H9 (cell line): ENCODE measurements at regions not wholly inside any gene's neighbourhood (a gene's known extent, or its start where the extent isn't known, plus 50 kb on each side); places are given as distances from the start of the nearest gene placed in this dataset.

Source experiments
- DNase-seq: peaks from one replicate; pipeline ENCODE4 v3.0.0-alpha.2; 2017
- H2AFZ ChIP-seq: one replicate; pipeline ENCODE4 v1.6.1; 2013; ENCODE audit warnings: mild to moderate bottlenecking, low read length, control low read depth, moderate library complexity
- H2AK5ac ChIP-seq: 2 replicates; pipeline ENCODE4 v1.6.1; 2013; ENCODE audit warnings: low read length, control low read depth, mixed read lengths; ENCODE audit not compliant: insufficient read length
- H2BK120ac ChIP-seq: one replicate; pipeline ENCODE4 v1.6.1; 2013; ENCODE audit warnings: low read depth, mild to moderate bottlenecking, low read length, control low read depth, inconsistent platforms; ENCODE audit not compliant: poor library complexity, severe bottlenecking
- H2BK12ac ChIP-seq: 2 replicates; pipeline ENCODE4 v1.6.1; 2013; ENCODE audit warnings: low read length, control low read depth, mixed read lengths, low read depth; ENCODE audit not compliant: insufficient read length
- H2BK15ac ChIP-seq: 2 replicates; pipeline ENCODE4 v1.6.1; 2013; ENCODE audit warnings: low read depth, low read length, control low read depth
- H2BK20ac ChIP-seq: one replicate; pipeline ENCODE4 v1.6.1; 2013; ENCODE audit warnings: low read depth, mild to moderate bottlenecking, low read length, control low read depth, inconsistent platforms; ENCODE audit not compliant: poor library complexity, severe bottlenecking
- H2BK5ac ChIP-seq: 2 replicates; pipeline ENCODE4 v1.6.1; 2013; ENCODE audit warnings: low read length, control low read depth, mixed read lengths; ENCODE audit not compliant: insufficient read length
- H3K14ac ChIP-seq: 2 replicates; pipeline ENCODE4 v1.6.1; 2013; ENCODE audit warnings: low read length, control low read depth; ENCODE audit not compliant: insufficient read depth
- H3K18ac ChIP-seq: 2 replicates; pipeline ENCODE4 v1.6.1; 2013; ENCODE audit warnings: low read depth, mild to moderate bottlenecking, mixed read lengths, low read length, control low read depth; ENCODE audit not compliant: insufficient read length
- H3K23ac ChIP-seq: 2 replicates; pipeline ENCODE4 v1.6.1; 2013; ENCODE audit warnings: low read length, control low read depth, mixed read lengths, low read depth; ENCODE audit not compliant: insufficient read length
- H3K23me2 ChIP-seq: 2 replicates; pipeline ENCODE4 v1.6.1; 2013; ENCODE audit warnings: low read depth, mild to moderate bottlenecking, mixed read lengths, low read length, control low read depth; ENCODE audit not compliant: insufficient read length, poor library complexity, severe bottlenecking
- H3K27ac ChIP-seq: 2 replicates; pipeline ENCODE4 v1.5.1; 2013; ENCODE audit warnings: low read length, control low read depth, mixed read lengths, low read depth; ENCODE audit not compliant: insufficient read length
- H3K27me3 ChIP-seq: 2 replicates; pipeline ENCODE4 v1.6.1; 2013; ENCODE audit warnings: low read length, control low read depth, inconsistent platforms; ENCODE audit not compliant: insufficient read depth
- H3K4ac ChIP-seq: 2 replicates; pipeline ENCODE4 v1.6.1; 2013; ENCODE audit warnings: low read depth, mild to moderate bottlenecking, control low read depth, inconsistent platforms, low read length, moderate library complexity
- H3K4me1 ChIP-seq: 2 replicates; pipeline ENCODE4 v1.6.1; 2013; ENCODE audit warnings: low read length, control low read depth, inconsistent platforms; ENCODE audit not compliant: insufficient read depth
- H3K4me2 ChIP-seq: 2 replicates; pipeline ENCODE4 v1.6.1; 2013; ENCODE audit warnings: low read length, control low read depth, mixed read lengths; ENCODE audit not compliant: insufficient read length, insufficient read depth
- H3K56ac ChIP-seq: 2 replicates; pipeline ENCODE4 v1.6.1; 2013; ENCODE audit warnings: low read depth, mild to moderate bottlenecking, mixed read lengths, low read length, control low read depth; ENCODE audit not compliant: insufficient read length
- H3K79me1 ChIP-seq: 2 replicates; pipeline ENCODE4 v1.6.1; 2013; ENCODE audit warnings: low read depth, mild to moderate bottlenecking, moderate library complexity, low read length, control low read depth, inconsistent platforms; ENCODE audit not compliant: insufficient read depth, poor library complexity, severe bottlenecking
- H3K79me2 ChIP-seq: 2 replicates; pipeline ENCODE4 v1.6.1; 2013; ENCODE audit warnings: low read length, control low read depth, inconsistent platforms; ENCODE audit not compliant: insufficient read depth
- H3K9ac ChIP-seq: 2 replicates; pipeline ENCODE4 v1.6.1; 2013; ENCODE audit warnings: low read length, control low read depth, mixed read lengths; ENCODE audit not compliant: insufficient read length; ENCODE audit errors: extremely low read depth
- H3K9me3 ChIP-seq: one replicate; pipeline ENCODE4 v1.6.1; 2013; ENCODE audit warnings: low read depth, low read length, inconsistent platforms; ENCODE audit not compliant: control insufficient read depth
- H3T11ph ChIP-seq: one replicate; pipeline ENCODE4 v1.6.1; 2013; ENCODE audit warnings: mild to moderate bottlenecking, low read length, control low read depth, inconsistent platforms
- H4K20me1 ChIP-seq: one replicate; pipeline ENCODE4 v1.6.1; 2013; ENCODE audit not compliant: control insufficient read depth, insufficient read length, insufficient read depth
- H4K5ac ChIP-seq: 2 replicates; pipeline ENCODE4 v1.6.1; 2013; ENCODE audit warnings: low read depth, mild to moderate bottlenecking, mixed read lengths, low read length, control low read depth; ENCODE audit not compliant: insufficient read length
- H4K8ac ChIP-seq: replicated peaks from 2 replicates; pipeline ENCODE4 v1.6.1; 2013; ENCODE audit warnings: low read length, control low read depth, mixed read lengths, low read depth; ENCODE audit not compliant: insufficient read length
- H4K91ac ChIP-seq: 2 replicates; pipeline ENCODE4 v1.6.1; 2013; ENCODE audit warnings: low read depth, mild to moderate bottlenecking, moderate library complexity, mixed read lengths, low read length, control low read depth; ENCODE audit not compliant: insufficient read length
- H3K27ac Mint-ChIP-seq, 3 experiments: 2 replicates in 2 of 3; 3 replicates in 1 of 3; pipeline ENCODE4 v1.8.0; 2020 to 2021; ENCODE audit warnings: mixed read lengths in 3 of 3, mild to moderate bottlenecking in 1 of 3, moderate library complexity in 1 of 3
- H3K27me3 Mint-ChIP-seq: 2 replicates; pipeline ENCODE4 v1.8.0; 2021; ENCODE audit warnings: low read depth, mild to moderate bottlenecking, moderate library complexity, mixed read lengths
- H3K36me3 Mint-ChIP-seq, 3 experiments: 2 replicates in 2 of 3; 3 replicates in 1 of 3; pipeline ENCODE4 v1.8.0; 2020 to 2021; ENCODE audit warnings: low read depth in 3 of 3, mixed read lengths in 3 of 3; ENCODE audit not compliant: insufficient read depth in 1 of 3
- H3K4me1 Mint-ChIP-seq, 2 experiments: 2 replicates each; pipeline ENCODE4 v1.8.0; 2020; ENCODE audit warnings: mixed read lengths in 2 of 2
- H3K4me3 Mint-ChIP-seq, 2 experiments: 2 replicates in 1 of 2; 3 replicates in 1 of 2; pipeline ENCODE4 v1.8.0; 2020 to 2021; ENCODE audit warnings: mild to moderate bottlenecking in 2 of 2, mixed read lengths in 2 of 2, moderate library complexity in 1 of 2
- H3K9me3 Mint-ChIP-seq, 2 experiments: 2 replicates in 1 of 2; 3 replicates in 1 of 2; pipeline ENCODE4 v1.8.0; 2020; ENCODE audit warnings: mild to moderate bottlenecking in 2 of 2, mixed read lengths in 2 of 2, moderate library complexity in 1 of 2
- CTCF ChIP-seq: fragments of 200-600 bp; sonication (generic); conservative IDR thresholded peaks from 3 replicates; pipeline ENCODE4 v1.8.0; 2021; ENCODE audit warnings: antibody characterized with exemption, mild to moderate bottlenecking
- WGBS: extraction: QIAGEN DNeasy Blood & Tissue Kit; methylation state at CpG from one replicate; pipeline ENCODE4 v1.1.7; 2013; ENCODE audit warnings: missing lambda C conversion rate, low lambda C conversion rate, mixed read lengths; ENCODE audit not compliant: insufficient read length; ENCODE audit errors: extremely low coverage; 5-methylcytosine and 5-hydroxymethylcytosine counted together

- Mint-ChIP-seq H3K27ac (no peak overlapping the region), H3K9me3 (peaks cover 4 to 5% of the 10 kb centered on the region in 2 experiments), H3K4me1 (peaks cover 0 to 14% of the 10 kb centered on the region in 2 experiments; a peak in 3 of 4 replicates), H3K36me3 (peaks cover 0 to 4% (median 3%) of the 10 kb centered on the region in 3 experiments; a peak in 2 of 7 replicates), H3K4me3 (no peak overlapping the region), H3K27me3 (no peaks in the 10 kb centered on the region; the same call in 1 of the 2 replicates)
- Histone ChIP-seq H3K23ac (no peak overlapping the region), H3K27me3 (no peaks in the 10 kb centered on the region), H3K79me1 (no peaks in the 10 kb centered on the region), H4K91ac (no peak overlapping the region), H2BK120ac (no peak overlapping the region), H2AK5ac (no peak overlapping the region), H2AFZ (no peak overlapping the region), H3K56ac (no peak overlapping the region), H3K79me2 (no peaks in the 10 kb centered on the region), H3K9ac (no peak overlapping the region), H3K27ac (no peak overlapping the region), H3K9me3 (no peaks in the 10 kb centered on the region), H4K5ac (no peak overlapping the region), H4K8ac (no peak overlapping the region), H3K18ac (no peak overlapping the region), H3T11ph (no peak overlapping the region), H3K14ac (no peak overlapping the region), H2BK5ac (no peak overlapping the region), H3K23me2 (no peaks in the 10 kb centered on the region), H2BK20ac (no peak overlapping the region), H2BK12ac (no peak overlapping the region), H2BK15ac (no peak overlapping the region), H4K20me1 (no peaks in the 10 kb centered on the region), H3K4me2 (no peak overlapping the region), H3K4ac (no peak overlapping the region), H3K4me1 (no peaks in the 10 kb centered on the region)
- DNase-seq: no peak
- no CpG with 5 or more reads among the region's 9 CpGs for WGBS
- no peak for TF ChIP-seq CTCF
Measured at GRCh38 chr18:78543201-78543725, 436.4 kb upstream of the SALL3 start.
